GM18517 (cell line): ENCODE measurements at regions not wholly inside any gene's neighbourhood (a gene's known extent, or its start where the extent isn't known, plus 50 kb on each side); places are given as distances from the start of the nearest gene placed in this dataset.

Source experiments
- ATAC-seq: cut with Tn5 transposase; IDR thresholded peaks from one replicate; pipeline ENCODE4 v1.9.1; 2021; ENCODE audit warnings: mild to moderate bottlenecking, moderate library complexity; ENCODE audit not compliant: unreplicated experiment

DNA sequence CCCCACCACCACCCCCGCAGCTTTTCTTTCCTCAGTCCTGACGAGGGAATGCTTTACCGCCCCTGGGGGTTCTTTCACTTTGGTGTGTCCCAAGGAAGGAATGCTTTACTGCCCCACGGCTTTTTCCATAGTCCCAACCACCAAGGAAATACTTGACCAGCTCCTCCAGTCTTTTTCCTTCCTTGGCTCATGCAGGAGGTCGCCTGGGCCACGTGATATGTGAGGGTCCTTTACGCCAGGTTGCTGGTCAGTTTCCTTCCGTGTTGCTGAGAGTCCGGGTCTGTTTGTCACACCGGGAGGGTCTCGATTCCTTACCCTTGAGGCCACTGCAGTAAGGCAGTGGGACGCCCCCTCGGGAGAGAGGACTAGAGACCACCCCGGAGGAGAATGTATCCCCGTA is 58.9 kb upstream of the CDH4 start:
- no peak for ATAC-seq
